ENCODE measurements at regions not wholly inside any gene's neighbourhood (a gene's known extent, or its start where the extent isn't known, plus 50 kb on each side); places are given as distances from the start of the nearest gene placed in this dataset.
"Not testable (repeated sequence)": the region's sequence is repeated elsewhere in the genome, so short reads cannot be mapped to it uniquely, and the experiment has no call there.

- no peak for DNase-seq
Observed at GRCh38 chr1:60949154-60949825, 133.1 kb upstream of the NFIA start.

- DNase-seq = no peak
Observed at GRCh38 chr1:60948486-60948885, 133.9 kb upstream of the NFIA start.

- no peak for DNase-seq
Observed at GRCh38 chr1:60947367-60947766, 135.0 kb upstream of the NFIA start.

GRCh38 chr1:60942896-60943638 is 139.3 kb upstream of the NFIA start:
- DNase-seq = no peak

- DNase-seq = no peak
Observed at GRCh38 chr1:60942291-60942690, 140.1 kb upstream of the NFIA start.

- DNase-seq = not testable (repeated sequence)
Observed at GRCh38 chr1:60940685-60941084, 141.7 kb upstream of the NFIA start.

- DNase-seq = no peak
Observed at GRCh38 chr1:60937720-60938119, 144.6 kb upstream of the NFIA start.

- no peak for DNase-seq
Observed at GRCh38 chr1:60936591-60937342, 145.6 kb upstream of the NFIA start.

GRCh38 chr1:60936163-60936562 is 146.2 kb upstream of the NFIA start:
- DNase-seq = no peak

GRCh38 chr1:60935599-60936110 is 146.7 kb upstream of the NFIA start:
- no peak for DNase-seq

- no peak for DNase-seq
Observed at GRCh38 chr1:60930130-60930529, 152.2 kb upstream of the NFIA start.

- no peak for DNase-seq
Observed at GRCh38 chr1:60924964-60925798, 157.2 kb upstream of the NFIA start.

- DNase-seq = no peak
Observed at GRCh38 chr1:60924165-60924564, 158.2 kb upstream of the NFIA start.

GRCh38 chr1:60923389-60924087 is 158.8 kb upstream of the NFIA start:
- no peak for DNase-seq

- no peak for DNase-seq
Observed at GRCh38 chr1:60922304-60922703, 160.1 kb upstream of the NFIA start.

GRCh38 chr1:60921175-60921574 is 161.2 kb upstream of the NFIA start:
- no peak for DNase-seq

GRCh38 chr1:60920561-60920960 is 161.8 kb upstream of the NFIA start:
- DNase-seq = no peak

GRCh38 chr1:60918867-60919266 is 163.5 kb upstream of the NFIA start:
- no peak for DNase-seq

GRCh38 chr1:60916906-60917305 is 165.5 kb upstream of the NFIA start:
- no peak for DNase-seq

- no peak for DNase-seq
Observed at GRCh38 chr1:60916199-60916598, 166.2 kb upstream of the NFIA start.

- no peak for DNase-seq
Observed at GRCh38 chr1:60915441-60915840, 166.9 kb upstream of the NFIA start.

- DNase-seq = no peak
Observed at GRCh38 chr1:60914982-60915381, 167.4 kb upstream of the NFIA start.

Measured in activated gamma-delta T cell treated with Interleukin-2 at 50 U/mL for 16 hours (primary cell).